Amygdala (tissue), 56 donors: ENCODE measurements at regions not wholly inside any gene's neighbourhood (a gene's known extent, or its start where the extent isn't known, plus 50 kb on each side); places are given as distances from the start of the nearest gene placed in this dataset.

Experiments
- DNase-seq, 56 donors: peaks; one replicate each; lab custom pipeline; 2025; lab: John Stamatoyannopoulos, UW

DNA sequence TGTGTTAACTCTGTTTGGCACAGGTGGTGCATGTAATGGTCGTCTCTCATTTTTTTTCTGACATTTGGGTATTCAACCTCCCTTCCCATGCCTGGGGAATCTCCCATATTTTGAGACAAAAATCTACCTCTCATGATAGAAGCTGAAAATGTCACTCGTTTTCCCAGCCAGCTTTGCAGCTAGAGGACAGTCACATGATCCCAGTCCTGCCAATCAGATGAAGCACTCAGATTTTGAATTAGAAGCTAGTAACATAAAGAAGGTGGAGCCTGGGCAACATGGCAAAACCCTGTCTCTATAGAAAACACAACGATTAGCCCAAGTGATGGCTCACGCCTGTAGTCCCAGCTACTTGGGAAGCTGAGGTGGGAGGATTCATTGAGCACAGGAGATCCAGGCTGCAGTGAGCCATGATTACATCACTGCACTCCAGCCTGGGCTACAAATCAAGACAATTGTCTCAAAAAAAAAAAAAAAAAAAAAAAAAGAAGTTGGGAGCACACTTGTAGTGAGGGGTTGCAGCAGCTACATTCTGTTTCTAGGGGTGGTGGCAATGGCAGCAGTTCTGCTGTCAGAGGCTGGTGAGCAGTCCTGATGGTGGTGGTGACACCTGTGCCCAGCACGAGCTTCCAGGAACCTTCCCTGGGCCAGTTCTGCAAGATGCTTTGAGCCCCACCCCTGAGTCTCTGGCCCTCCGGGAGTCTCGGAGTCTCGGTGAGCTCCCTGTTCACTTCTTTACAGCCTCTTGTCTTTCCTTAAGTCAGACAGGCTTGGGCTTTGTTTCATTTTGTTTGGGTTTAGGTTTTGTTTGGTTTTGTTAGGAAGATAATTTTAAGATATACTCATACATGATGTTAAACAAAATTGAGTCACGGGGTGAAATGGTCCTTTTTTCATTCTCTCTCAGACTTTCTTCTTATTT, 94.1 kb upstream of the KCNG1 start:
- DNase-seq: no peak

GRCh38 chr20:51111290-51111689, 88.4 kb upstream of the KCNG1 start:
- DNase-seq: no peak

GRCh38 chr20:51108638-51109363, 85.9 kb upstream of the KCNG1 start:
- DNase-seq: no peak

GRCh38 chr20:51106011-51106410, 83.1 kb upstream of the KCNG1 start:
- no peak for DNase-seq

GRCh38 chr20:51104960-51105920, 82.3 kb upstream of the KCNG1 start:
- DNase-seq: no peak

GRCh38 chr20:51100617-51101016, 77.7 kb upstream of the KCNG1 start:
- DNase-seq: no peak

DNA sequence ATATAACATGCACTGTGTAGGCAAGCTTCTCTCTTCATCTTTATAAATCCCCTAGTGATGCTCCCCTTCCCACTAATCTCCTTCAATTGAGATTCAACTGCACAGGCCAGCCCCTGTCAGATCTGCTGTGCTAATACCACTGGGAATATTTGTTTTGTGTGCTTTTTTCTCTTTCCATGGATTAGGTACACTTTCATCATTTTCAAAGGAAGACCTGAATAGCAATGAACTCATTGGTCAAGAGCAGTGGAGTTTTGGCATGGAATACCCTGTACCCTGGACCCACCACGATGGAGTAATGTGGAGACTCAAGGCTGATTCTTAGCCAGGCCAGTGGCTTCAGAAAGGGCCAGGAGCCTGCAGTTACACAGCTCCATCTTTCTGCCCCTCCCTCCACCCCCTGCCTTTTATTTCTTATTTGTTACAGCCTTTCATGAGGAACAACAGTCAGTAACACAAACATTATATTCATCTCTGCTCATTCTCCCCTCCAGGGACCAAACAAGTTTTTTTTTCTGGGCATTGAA, 75.4 kb upstream of the KCNG1 start:
- peak in 4 of 56 donors; percentile 5 to 11 (median 9) for DNase-seq

DNA sequence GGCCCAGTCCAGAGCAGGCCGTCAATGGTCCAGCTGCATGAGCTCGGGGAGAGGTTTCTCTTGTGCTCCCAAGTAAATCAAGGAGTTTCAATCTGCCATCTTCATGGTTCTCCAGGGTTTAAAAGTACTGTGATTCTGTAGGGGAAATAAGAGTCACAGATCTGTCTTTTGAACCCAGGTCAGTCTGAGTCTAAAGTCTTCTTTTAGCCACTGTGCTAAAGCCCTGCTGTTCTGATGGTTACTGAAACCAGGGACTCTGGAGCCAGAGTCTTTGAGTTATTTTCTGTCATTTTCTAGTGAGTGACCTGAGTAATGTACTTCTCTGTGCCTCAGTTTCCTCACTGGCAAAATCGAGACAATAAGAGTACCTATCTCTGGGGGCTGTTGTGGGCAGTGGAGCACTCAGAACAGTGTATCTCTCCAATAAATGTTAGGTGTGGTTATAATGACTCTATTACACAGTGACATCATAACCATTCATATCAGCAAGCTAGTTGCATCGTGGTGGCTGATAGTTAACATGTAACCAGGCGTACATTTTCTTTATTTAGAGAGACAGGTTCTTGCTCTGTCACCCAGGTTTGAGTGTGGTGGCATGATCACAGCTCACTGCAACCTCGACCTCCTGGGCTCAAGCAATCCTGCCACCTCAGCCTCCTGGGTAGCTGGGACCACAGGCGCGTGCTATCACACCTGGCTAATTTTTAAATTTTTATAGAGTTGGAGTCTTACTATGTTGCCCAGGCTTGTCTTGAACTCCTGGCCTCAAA, 74.6 kb upstream of the KCNG1 start:
- no peak for DNase-seq

DNA sequence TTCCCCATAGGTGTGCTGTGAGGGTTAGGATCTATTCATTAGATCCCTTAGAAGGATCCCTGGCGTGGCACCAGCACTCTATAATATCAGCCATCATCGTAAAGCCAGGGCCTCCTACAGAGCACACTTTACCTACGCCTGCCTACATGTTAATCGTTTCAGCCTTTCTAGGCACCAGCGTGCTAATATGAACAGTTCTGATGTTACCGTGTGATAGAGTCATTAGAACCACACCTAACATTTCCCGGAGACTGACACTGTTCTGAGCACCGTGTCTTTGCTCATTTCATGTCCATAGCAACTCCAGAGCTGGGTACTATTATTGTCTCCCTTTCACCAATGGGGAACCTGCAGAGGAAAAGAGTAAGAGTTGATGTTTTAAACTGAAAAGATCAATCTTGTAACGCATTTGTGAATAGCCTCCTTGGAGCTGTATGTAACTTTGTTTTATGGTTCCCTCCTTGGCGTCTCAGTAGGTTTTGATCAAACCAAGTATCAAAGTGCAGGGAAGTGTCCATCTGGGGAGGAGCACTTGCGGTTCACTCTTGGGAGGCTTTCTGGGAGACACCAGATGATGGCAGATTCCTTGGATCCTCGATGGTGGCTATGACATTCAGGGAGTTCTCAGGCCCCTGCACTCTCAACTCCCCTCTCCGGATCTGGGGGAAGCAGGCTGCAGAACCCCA, 73.8 kb upstream of the KCNG1 start:
- no peak for DNase-seq

- DNase-seq: peak in 5 of 56 donors; percentile 8 to 39 (median 16)
Observed at GRCh38 chr20:51095633-51096521, 73.0 kb upstream of the KCNG1 start.

GRCh38 chr20:51094221-51094620, 71.3 kb upstream of the KCNG1 start:
- DNase-seq: no peak

GRCh38 chr20:51093240-51093763, 70.4 kb upstream of the KCNG1 start:
- DNase-seq: no peak

DNA sequence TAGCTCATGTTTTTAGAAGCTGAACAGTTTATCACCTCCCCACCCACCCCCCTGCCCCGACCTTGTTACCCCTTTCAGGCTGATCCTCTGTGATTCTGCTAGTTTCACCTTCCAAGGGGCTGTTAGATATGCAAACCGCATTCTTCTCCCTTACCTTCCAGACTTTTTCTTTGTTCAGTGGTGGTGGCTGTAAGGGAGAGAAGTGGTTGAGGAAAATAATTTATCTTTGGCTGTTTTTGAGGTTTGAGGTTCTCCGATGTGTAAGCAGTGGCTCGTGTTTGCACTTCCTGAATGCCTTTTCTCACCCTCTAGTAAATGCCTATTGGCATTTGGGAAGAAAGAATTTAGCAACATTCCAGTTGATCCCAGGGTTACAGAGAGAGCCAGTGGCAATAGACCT, 69.4 kb upstream of the KCNG1 start:
- DNase-seq: no peak

- peak in 3 of 56 donors; percentile 3 to 19 (median 13) for DNase-seq
Observed at GRCh38 chr20:51091406-51092195, 68.7 kb upstream of the KCNG1 start.

GRCh38 chr20:51089840-51090239, 66.9 kb upstream of the KCNG1 start:
- DNase-seq: no peak

DNA sequence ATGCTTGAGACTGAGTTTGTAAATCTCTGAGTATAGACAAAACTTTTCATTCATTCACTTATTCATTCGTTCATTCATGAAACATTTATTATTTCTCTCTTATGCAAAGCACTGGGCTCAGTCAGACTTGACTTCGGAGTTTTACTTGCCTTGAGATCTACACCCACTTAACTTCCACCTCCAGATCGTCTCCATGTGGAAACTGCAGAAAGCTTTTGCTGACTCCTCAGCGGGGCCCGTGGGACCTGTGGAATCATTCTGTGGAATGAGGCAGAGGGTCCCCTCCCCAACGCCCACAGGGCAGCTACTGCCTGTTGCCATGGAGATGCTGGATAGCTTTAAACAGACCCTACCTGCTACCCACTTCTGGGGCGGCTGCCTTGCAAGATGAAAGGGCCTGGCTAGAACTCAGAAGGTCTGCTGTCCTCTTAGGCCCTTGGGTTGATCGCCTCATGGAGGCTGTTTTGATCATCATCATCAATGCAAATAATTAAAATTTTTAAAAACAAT, 66.4 kb upstream of the KCNG1 start:
- no peak for DNase-seq

DNA sequence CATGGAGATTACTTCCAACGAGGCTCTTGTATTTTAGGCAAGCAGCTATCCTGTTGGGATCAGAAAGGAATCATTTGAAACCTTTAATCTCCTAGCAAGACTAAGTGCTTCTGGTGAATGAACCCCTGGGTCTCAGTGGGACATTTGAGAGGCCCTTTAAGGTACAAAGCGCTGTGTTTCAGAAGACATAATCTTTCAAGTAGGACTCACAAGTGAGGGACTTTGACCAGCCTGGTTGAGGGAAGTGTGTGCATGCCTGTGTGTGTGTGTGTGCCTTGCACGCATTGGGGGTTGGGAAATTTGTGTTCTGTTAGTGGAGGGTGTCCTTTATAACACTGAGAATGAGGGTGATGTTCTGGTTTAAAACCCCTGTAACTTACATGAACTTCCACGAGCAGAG, 64.4 kb upstream of the KCNG1 start:
- DNase-seq: no peak
